ENCODE measurements at regions not wholly inside any gene's neighbourhood (a gene's known extent, or its start where the extent isn't known, plus 50 kb on each side); places are given as distances from the start of the nearest gene placed in this dataset.

DNA sequence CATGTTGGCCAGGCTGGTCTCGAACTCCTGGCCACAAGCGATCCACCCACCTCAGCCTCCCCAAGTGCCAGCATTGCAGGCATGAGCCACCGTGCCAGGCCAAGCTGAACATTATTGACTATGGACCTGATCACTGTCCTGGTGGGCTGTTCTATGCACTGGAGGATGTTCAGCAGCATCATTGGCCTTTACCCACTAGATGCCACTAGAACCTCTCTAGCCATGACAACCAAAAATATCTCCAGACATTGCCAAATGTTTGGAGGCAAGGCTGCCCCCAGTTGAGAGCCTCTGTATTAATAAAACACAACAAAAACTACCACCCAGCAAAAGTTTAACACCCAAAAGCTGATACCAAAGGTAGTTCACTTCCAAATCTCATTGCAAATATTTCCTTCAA lies 110.8 kb upstream of the SOD1 start:
- no peak for DNase-seq (ENCODE audit: low read depth in 1 of 2, low spot score in 1 of 2)
- H3K27me3 ChIP-seq (ENCODE audit: insufficient read depth, poor library complexity, severe bottlenecking), result peaks cover 2% of the 10 kb centered on the region
- no peak overlapping the region for H3K27ac ChIP-seq (replicated peaks)
- H3K4me3 ChIP-seq (replicated peaks; ENCODE audit: insufficient read depth, low read length), result no peak overlapping the region
- TF ChIP-seq POLR2AphosphoS5 (IDR thresholded peaks at IDR 0.05; ENCODE audit: low read depth), result no peak
- TF ChIP-seq, protein P1, sequence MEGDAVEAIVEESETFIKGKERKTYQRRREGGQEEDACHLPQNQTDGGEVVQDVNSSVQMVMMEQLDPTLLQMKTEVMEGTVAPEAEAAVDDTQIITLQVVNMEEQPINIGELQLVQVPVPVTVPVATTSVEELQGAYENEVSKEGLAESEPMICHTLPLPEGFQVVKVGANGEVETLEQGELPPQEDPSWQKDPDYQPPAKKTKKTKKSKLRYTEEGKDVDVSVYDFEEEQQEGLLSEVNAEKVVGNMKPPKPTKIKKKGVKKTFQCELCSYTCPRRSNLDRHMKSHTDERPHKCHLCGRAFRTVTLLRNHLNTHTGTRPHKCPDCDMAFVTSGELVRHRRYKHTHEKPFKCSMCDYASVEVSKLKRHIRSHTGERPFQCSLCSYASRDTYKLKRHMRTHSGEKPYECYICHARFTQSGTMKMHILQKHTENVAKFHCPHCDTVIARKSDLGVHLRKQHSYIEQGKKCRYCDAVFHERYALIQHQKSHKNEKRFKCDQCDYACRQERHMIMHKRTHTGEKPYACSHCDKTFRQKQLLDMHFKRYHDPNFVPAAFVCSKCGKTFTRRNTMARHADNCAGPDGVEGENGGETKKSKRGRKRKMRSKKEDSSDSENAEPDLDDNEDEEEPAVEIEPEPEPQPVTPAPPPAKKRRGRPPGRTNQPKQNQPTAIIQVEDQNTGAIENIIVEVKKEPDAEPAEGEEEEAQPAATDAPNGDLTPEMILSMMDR (IDR thresholded peaks at IDR 0.05; ENCODE audit: insufficient read depth, low read length), result no peak
- TF ChIP-seq GABPA (IDR thresholded peaks at IDR 0.05; ENCODE audit: low read depth), result no peak
- TF ChIP-seq, protein P2, sequence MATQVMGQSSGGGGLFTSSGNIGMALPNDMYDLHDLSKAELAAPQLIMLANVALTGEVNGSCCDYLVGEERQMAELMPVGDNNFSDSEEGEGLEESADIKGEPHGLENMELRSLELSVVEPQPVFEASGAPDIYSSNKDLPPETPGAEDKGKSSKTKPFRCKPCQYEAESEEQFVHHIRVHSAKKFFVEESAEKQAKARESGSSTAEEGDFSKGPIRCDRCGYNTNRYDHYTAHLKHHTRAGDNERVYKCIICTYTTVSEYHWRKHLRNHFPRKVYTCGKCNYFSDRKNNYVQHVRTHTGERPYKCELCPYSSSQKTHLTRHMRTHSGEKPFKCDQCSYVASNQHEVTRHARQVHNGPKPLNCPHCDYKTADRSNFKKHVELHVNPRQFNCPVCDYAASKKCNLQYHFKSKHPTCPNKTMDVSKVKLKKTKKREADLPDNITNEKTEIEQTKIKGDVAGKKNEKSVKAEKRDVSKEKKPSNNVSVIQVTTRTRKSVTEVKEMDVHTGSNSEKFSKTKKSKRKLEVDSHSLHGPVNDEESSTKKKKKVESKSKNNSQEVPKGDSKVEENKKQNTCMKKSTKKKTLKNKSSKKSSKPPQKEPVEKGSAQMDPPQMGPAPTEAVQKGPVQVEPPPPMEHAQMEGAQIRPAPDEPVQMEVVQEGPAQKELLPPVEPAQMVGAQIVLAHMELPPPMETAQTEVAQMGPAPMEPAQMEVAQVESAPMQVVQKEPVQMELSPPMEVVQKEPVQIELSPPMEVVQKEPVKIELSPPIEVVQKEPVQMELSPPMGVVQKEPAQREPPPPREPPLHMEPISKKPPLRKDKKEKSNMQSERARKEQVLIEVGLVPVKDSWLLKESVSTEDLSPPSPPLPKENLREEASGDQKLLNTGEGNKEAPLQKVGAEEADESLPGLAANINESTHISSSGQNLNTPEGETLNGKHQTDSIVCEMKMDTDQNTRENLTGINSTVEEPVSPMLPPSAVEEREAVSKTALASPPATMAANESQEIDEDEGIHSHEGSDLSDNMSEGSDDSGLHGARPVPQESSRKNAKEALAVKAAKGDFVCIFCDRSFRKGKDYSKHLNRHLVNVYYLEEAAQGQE (IDR thresholded peaks at IDR 0.05; ENCODE audit: insufficient replicate concordance, low read depth), result no peak
- TF ChIP-seq SPI1 (IDR thresholded peaks at IDR 0.05; ENCODE audit: borderline replicate concordance, low read depth), result no peak

DNA sequence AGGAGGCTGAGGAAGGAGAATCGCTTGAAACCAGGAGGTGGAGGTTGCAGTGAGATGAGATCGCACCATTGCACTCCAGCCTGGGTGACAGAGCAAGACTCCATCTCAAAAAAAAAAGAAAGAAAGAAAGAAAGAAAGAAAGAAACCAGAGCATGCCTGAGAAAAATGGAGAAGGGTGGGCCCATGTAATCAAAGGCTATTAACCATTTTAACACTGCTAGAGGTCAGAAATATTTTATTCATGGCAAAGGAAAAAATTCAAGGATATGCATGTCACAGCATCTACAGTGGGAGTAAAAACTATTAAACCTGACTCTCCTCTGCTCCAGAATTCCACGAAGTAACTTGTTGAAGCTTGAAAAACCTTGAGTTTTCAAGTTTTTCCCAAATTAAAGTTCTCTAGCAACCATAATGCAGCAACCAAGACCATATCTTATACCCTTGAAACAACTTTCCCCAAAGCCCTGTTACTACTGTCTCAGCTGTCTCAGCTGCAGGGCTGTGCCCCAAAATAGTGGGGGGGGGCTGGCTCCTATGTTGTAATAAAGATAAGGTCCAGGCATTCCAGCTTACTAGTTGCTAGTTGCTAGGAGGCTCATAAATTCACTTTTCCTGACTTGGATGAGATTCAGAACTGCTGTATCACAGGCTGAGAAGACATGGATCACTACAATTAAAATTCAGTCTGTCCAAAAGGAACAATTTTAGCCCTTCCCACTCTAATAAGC lies 112.9 kb upstream of the SOD1 start:
- H3K4me3 ChIP-seq (replicated peaks; ENCODE audit: insufficient read depth, low read length), result no peak overlapping the region
- H3K27ac ChIP-seq (replicated peaks), result no peak overlapping the region
- TF ChIP-seq, protein P2 (IDR thresholded peaks at IDR 0.05; ENCODE audit: insufficient replicate concordance, low read depth), result no peak
- TF ChIP-seq POLR2AphosphoS5 (IDR thresholded peaks at IDR 0.05; ENCODE audit: low read depth), result no peak
- TF ChIP-seq, protein P1 (IDR thresholded peaks at IDR 0.05; ENCODE audit: insufficient read depth, low read length), result no peak
- no peak for TF ChIP-seq GABPA (IDR thresholded peaks at IDR 0.05; ENCODE audit: low read depth)
- TF ChIP-seq SPI1 (IDR thresholded peaks at IDR 0.05; ENCODE audit: borderline replicate concordance, low read depth), result no peak
- peaks cover 2% of the 10 kb centered on the region for H3K27me3 ChIP-seq (ENCODE audit: insufficient read depth, poor library complexity, severe bottlenecking)
- DNase-seq (ENCODE audit: low read depth in 1 of 2, low spot score in 1 of 2), result no peak

DNA sequence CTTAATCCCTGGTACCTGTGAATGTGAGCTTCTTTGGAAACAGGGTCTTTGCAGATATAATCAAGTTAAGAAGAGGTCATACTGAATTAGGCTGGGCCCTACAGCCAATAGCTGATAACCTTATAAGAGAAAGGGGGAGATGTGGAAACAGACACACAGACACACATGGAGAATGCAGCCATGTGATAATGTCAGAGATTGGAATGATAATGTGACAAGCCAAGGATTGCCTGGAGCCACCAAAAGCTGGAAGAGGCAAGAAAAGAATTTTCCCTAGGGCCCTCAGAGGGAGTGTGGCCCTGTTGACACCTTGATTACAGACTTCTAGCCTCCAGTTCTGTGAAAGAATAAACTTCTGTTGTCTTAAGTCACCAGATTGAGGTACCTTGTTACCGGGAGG lies 114.5 kb upstream of the SOD1 start:
- Histone ChIP-seq H3K27me3 (ENCODE audit: insufficient read depth, poor library complexity, severe bottlenecking) (no peaks in the 10 kb centered on the region), H3K4me3 (replicated peaks; ENCODE audit: insufficient read depth, low read length) (no peak overlapping the region), H3K27ac (replicated peaks) (no peak overlapping the region)
- no peak for DNase-seq (ENCODE audit: low read depth in 1 of 2, low spot score in 1 of 2)
- TF ChIP-seq, protein P2 (IDR thresholded peaks at IDR 0.05; ENCODE audit: insufficient replicate concordance, low read depth), result no peak
- TF ChIP-seq, protein P1 (IDR thresholded peaks at IDR 0.05; ENCODE audit: insufficient read depth, low read length), result no peak
- no peak for TF ChIP-seq GABPA (IDR thresholded peaks at IDR 0.05; ENCODE audit: low read depth)
- no peak for TF ChIP-seq POLR2AphosphoS5 (IDR thresholded peaks at IDR 0.05; ENCODE audit: low read depth)
- TF ChIP-seq SPI1 (IDR thresholded peaks at IDR 0.05; ENCODE audit: borderline replicate concordance, low read depth), result no peak

Data from HL-60 (cell line).